NOMO-1 (cell line): ENCODE measurements at regions not wholly inside any gene's neighbourhood (a gene's known extent, or its start where the extent isn't known, plus 50 kb on each side); places are given as distances from the start of the nearest gene placed in this dataset.
"Not testable (repeated sequence)": the region's sequence is repeated elsewhere in the genome, so short reads cannot be mapped to it uniquely, and the experiment has no call there.

Experiments used
- DNase-seq, 2 experiments: peaks; one replicate each; lab custom pipeline; 2025; ENCODE audit not compliant: unreplicated experiment in 2 of 2; lab: John Stamatoyannopoulos, UW

DNA sequence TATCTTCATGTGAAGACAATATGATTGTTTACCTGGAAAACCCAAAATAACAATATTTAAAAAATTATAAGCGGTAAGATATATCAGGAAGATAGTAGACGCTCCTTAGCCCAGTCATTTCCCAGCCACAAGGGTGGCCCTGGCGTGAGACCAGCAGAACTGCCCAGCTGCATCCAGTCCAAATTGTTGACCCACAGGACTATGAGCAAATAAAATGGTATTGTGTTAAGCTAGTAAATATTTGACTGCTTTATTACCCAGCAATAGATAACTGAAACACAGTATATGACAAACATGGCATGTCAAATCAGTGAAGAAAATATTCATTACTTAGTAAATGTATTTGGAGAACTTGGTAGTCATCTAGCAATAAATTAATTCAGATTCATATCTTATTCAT lies 294.3 kb upstream of the SPAG17 start:
- no peak for DNase-seq

DNA sequence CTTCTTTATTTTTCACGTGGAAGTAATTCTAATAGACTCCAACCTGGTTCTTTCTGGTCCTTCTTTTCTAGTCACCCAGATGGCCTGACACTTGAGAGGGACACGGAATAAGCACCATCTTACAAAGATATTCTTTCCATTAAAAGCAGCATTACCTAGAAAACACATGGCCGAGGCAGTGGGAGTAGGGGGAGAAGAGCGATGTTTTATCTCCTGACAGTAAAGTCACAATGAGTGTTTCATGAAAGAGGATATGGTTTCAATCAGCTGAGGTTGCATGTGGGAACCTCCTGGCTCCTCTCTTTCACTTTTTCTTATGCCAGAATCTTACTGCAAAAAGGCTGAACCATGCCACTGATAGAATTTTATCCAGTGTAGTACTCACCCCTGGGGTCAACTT lies 288.8 kb upstream of the SPAG17 start:
- DNase-seq: no peak

DNA sequence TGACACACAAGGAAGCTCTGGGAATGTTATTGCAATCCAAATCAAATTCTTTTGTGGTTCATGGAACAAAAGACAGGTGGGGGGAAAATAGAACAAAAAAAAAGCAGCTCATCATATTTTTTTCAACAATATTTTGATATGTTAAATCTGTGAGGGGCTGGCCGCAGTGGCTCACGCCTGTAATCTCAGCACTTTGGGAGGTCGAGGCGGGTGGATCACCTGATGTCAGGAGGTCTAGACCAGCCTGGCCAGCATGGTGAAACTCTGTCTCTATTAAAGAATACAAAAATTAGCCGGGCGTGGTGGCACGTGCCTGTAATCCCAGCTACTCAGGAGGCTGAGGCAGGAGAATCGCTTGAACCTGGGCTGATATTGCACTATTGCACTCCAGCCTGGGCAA lies 279.4 kb upstream of the SPAG17 start:
- DNase-seq: not testable (repeated sequence)

DNA sequence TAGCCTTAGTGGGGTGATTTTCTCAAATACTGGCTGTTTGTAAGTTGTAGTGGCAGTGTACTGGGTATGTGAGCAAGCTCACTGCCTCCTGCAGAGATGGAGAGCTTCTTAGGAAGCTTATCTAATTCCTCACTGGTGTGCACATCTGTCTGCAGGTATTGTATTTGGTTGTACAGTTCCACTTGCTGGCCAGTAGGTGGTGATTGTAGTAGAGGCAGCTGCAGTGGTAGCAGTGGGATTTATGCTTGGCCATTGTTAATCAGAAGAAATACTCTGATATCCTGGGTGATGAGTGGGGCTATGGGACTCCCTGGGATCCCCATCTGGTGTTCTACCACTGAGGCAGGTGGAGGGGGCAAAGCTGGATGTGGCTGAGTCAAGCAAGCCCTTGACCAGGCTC lies 276.1 kb upstream of the SPAG17 start:
- DNase-seq: no peak

DNA sequence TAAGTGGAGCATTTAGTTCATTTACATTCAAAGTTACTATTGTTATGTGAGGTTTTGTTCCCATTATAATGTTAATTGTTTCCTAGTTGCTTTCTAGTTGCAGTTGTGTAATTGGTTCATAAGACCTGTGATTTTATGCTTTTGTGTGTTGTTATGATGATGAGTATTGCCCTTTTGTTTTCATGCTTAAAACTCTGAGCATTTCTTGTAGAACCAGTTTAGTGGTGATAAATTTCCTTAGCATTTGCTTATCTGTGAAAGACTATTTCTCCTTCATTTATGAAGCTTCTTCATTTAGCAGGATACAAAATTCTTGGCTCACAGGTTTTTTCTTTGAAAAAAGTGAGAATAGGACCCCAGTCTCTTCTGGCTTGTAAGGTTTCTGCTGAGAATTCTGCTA lies 274.8 kb upstream of the SPAG17 start:
- no peak for DNase-seq

DNA sequence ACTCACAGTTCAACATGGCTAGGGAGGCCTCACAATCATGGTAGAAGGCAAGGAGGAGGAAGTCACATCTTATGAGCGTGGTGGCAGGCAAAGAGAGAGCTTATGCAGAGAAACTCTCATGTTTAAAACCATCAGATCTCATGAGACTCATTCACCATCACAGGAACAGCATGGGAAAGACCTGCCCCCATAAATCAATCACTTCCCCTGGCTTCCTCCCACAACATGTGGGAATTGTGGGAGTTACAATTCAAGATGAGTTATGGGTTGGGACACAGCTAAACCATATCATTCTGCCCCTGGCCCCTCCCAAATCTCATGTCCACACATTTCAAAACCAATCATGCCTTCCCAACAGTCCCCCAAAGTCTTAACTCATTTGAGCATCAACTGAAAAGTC lies 268.8 kb upstream of the SPAG17 start:
- DNase-seq: not testable (repeated sequence)

DNA sequence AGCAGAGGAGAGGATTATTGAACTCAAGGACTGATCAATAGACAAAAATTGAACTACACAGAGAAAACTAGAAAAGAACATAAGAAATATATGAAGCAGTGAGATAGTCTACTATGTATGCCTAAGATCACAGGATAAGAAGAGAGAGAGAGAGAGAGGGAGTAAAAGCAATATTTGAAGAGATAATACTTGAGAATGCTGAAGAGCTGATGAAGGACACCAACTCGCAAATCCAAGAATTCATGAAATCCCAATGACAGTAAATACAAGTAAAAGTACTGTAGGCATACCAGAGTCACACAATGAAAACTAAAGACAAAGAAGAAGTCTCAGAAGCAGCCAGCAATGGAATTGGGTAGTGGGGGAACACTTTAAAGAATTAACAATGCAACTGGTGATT lies 260.1 kb upstream of the SPAG17 start:
- DNase-seq: no peak

DNA sequence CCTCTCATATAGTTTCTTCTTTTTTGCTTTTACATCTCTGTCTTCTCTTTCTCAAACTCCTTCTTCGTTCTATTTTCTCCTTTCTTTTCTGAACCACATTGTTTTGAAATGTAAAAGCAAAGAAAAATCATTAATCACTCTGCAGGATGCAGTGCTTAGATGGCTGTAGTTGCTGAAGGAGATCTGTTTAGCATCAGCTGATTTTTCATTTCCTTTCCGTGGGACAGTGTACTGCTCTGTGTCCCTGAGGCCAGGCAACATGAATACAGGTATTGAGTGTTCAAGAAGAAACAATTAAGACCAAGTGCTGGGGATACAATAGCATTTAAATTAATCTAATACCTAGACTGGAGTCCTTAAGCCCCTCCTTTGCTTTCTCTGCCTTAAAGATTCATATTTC lies 257.2 kb upstream of the SPAG17 start:
- no peak for DNase-seq

DNA sequence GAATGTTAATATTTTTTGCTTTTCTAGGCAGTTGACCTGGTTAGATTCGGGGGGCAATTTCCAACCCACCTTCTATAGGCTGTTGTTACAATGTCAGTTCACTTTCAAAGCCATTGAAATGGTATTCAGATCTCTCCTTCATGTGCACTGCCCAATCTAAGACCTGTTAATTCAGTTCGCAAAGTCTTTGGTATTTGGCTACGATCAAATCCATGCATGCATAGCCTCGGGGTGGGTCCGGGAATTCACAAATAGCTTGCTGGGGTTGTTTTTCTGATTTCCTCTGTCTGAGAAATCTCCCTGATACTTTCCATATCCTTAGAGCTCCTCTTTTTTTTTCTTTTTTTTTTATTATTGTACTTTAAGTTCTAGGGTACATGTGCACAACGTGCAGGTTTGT lies 252.6 kb upstream of the SPAG17 start:
- DNase-seq: no peak

DNA sequence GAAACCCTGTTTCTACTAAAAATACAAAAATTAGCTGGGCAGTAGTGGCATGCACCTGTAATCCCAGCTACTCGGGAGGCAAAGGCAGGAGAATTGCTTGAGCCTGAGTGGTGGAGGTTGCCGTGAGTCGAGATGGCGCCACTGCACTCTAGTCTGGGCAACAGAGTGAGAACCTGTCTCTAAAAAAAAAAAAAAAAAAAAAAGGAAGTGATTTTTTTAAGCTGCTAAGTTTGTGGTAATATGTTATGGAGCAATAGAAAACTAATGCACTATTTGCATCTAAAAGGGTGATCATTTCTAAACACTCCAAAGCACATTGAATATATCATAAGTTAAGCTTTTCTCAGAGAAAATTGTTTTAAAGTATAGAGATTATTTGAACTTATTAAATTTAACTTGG lies 244.8 kb upstream of the SPAG17 start:
- peak in 1 of 2 experiments; percentile 5 for DNase-seq

DNA sequence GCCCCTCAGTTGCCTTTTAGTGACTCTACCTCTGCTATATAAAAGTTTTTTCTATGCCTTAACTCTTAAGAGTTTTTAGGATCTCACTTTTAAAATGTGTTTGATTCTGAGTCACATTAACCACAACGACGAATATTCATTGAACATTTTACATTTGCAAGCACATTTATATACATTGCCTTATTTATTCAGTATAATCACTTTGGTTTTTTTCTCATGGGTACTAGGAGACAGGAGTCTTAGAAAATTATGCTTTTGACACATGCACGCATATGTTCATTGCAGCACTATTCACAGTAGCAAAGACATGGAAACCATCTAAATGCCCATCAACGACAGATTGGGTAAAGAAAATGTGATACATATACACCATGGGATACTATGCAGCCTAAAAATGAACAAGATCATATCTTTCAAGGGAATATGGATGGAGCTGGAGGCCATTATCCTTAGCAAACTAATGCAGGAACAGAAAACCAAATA lies 236.9 kb upstream of the SPAG17 start:
- DNase-seq: no peak

DNA sequence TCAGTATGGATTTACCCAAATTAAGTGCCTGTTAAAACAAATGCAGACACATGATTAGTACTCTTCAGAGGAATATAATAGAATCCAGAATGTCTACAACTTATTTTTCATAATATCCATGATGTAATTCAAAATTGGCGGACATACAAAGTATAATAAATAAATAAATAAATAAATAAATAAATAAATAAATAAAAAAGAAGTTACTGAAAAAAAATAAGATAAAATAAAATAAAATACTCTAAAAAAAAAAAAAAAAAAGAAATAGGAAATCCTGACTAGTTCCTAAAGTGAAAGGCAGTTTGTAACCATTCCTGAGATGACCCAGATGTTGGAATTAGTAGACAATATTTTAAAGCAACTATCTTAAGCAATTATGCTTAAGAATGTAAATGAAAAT lies 219.0 kb upstream of the SPAG17 start:
- DNase-seq: no peak

DNA sequence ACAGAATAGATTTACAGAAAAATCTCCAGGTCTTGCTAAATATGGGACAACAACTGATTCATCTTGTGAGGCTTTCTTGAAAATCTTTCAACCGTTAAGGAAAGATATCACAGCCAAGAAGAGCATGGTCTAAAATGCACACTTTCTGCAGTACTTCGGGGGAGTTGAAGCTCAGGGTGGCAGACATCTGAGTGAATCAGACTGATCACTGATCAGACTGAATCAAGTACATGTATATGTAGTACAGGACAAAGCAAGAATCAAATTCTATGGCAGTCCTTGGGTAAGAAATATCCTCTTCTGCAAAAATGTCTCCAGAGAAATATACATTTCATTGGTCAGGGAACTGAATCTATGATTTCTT lies 212.4 kb upstream of the SPAG17 start:
- DNase-seq: no peak

DNA sequence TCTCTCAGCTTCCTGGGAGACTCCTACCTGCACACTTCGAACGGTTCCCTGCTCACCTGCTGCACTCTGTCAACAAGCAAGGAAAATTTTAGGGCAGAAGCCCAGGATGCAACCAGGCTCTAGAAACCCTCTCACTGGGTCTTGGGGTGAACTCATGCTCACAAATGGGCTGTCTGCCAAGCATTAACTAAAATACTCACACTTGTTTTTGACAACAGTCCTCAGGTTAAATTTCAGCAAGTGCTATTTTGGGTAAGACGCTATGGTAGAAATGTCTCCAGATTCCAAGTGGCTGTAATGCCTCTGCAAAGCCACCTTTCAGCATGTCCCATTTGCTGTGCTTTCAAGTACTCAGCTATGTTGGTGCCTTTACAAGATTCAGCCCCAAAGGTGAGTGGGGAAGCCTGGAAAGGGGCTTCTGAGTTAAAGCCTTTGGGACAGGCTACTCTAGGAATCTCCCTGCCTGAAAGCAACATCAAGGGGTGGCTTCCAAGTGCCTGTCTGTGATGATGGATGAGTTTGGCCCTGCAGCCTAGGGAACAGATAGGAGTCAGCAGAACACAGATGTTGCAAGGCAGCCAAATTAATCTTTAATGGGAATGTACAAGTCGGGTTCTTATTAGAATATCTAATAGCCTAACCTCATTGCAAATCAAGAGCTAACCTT lies 211.9 kb upstream of the SPAG17 start:
- DNase-seq: no peak

DNA sequence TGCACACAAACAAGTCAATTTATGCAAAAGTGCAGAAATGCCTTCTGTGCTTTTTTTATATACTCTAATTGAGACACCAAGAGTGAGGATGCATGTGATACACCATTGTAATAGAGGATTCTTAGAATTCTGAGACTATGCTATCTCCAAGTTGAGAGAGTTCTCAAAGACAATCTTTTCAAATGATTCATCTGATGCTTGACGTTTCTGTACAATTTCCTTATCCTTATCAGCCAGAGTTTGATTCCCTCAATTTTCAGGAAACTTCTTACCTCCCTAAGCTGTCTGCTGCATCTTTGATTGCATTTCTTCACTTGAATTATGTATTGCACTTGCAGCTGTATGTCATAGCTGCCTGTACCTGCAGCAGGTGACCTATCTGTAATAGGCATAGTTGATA lies 211.3 kb upstream of the SPAG17 start:
- no peak for DNase-seq

DNA sequence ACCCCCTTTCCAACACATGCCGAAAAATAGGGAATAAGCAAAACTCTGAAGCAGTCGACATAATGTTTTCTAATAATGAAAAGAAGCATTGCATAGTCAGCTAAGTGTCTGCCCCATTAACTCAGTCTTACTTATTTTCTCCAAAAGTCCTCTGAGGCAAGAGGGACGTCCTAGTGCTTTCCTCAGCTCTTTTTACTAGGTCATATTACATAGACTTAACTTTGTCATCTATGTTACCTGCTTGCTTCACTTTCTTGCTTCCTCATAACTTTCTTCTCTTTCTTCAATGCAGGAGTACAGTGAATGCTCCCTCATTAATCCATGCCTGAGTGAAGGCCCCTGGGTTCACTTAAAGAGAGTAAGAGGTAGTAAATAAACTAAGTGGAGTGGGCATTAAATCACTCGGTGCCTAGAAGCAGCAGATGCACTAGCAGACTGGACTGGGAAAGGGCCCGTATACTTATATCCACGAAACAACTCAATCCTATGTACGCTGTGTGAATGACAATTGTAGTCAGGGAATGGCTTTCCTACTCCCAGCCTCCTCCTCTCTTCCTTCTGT lies 210.5 kb upstream of the SPAG17 start:
- no peak for DNase-seq

DNA sequence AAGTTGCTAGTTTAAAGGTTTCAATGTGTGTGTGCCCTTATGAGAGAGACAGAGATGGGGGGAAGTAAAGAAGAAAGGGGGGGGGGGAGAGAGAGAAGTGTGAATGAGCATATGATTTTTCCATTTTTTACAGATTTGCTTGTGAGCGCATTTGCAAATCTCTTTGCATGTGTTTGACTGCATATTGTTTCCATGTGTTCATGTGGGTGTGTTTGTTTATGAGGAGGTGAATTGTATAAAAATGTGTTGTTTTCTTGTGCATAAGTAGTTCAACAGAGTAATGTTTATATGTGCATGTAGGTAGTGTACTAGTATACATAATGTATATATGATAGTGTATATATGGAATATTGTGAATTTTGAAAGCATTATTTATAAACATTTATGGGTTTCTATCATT lies 205.9 kb upstream of the SPAG17 start:
- DNase-seq: no peak

DNA sequence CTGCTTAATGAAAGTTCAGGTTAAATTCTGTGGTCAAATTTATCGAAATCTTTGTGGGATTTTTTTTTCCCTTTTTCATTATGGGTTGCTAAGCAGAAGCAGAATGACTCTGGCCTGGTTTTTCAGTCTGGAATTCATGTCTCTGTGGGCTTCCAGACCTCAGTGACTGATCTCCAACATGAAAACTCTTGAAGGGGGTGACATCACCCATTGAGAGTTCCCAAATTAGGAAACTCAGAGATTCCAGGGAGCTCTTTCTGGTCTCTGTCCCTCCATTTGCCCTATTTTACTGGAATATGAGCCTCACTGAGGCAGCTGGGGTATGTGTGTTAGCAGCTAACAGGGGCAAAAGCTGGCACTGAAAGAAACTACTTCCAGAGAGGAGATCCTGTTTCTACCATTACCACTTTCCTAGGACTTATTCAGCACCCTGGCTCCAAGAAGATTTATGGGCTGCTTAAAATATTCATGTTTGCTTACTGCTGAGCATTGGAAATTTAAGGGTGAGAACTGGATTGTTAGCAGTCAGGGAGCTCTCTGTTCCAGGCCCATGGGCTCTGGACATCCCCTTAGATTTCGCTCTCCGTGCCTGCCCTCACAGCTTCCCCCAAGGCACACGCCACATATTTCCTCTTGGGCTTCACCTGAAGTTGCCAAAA lies 203.4 kb upstream of the SPAG17 start:
- DNase-seq: no peak

DNA sequence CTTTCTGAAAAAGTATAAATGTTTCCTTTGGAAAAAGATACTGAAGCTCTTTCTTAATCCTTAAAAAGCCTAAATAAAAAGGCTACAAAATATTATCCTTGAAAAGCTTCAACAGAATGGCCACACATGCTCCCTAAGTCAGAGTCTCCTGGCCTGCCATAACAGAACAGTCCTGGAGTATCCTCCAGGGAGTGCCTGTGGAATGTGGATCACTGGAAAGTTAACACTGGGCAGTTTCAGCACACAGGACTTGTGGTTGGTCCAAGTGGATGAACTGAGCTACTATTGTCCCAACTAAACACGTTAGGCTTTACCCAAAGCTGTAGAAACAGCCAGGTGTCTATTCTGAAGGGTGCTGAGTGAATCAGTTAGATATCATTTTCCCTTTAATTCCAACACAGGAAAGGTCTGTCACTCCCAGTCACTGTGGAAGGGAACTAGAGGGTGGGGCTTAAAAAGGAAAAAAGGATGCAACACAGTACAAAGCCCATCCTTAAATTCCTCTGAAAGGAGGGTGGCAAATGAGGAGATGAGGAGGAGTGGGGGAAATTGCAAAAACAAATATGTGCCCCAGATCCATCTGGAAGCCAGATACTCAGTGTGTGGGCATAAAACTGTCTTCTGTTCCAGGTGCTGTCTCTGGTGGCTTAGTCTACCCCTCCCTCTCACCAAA lies 196.3 kb upstream of the SPAG17 start:
- no peak for DNase-seq

DNA sequence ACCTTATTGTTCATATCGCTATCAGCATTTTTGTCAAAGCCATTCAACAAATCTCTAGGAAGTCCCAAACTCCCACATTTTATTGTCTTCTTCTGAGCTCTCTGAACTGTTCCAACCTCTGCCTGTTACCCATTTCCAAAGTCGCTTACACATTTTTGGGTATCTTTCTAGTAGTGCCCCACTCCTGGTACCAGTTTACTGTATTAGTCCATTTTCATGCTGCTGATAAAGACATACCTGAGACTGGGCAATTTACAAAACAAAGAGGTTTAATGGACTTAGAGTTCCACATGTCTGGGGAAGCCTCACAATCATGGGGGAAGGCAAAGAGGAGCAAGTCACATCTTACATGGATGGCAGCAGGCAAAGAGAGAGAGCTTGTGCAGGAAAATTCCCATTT lies 192.2 kb upstream of the SPAG17 start:
- DNase-seq: not testable (repeated sequence)

DNA sequence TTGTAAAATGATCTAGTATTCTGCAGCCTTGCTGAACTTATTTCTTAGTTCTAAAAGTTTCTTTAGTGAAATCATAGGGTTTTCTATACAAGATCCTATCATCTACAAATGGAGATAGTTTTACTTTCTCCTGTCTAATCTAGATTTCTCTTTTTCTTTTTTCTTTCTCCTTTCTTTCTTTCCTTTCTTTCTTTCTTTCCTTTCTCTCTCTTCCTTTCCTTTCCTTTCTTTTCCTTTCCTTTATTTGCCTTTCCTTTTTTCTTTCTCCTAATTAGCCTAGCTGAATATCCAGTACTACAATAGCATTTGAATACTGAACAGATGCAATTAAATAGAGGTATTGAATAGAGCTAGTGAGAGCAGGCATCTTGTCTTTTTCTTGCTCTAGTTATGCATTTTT lies 186.6 kb upstream of the SPAG17 start:
- no peak for DNase-seq

DNA sequence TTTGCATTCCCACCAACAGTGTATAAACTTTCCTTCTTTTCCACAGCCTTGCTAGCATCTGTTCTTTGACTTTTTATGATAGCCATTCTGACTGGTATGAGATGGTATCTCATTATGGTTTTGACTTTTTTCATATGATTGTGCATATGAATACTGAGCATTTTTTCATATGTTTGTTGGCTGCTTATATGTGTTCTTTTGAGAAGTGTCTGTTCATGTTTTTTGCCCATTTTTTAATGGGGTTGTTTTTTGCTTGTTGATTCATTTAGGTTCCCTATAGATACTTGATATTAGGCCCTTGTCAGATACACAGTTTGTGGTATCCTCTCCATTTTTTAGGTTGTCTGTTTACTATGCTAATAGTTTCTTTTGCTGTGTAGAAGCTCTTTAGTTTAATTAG lies 185.8 kb upstream of the SPAG17 start:
- DNase-seq: no peak
